ENCODE measurements at regions not wholly inside any gene's neighbourhood (a gene's known extent, or its start where the extent isn't known, plus 50 kb on each side); places are given as distances from the start of the nearest gene placed in this dataset.
"Not testable (repeated sequence)": the region's sequence is repeated elsewhere in the genome, so short reads cannot be mapped to it uniquely, and the experiment has no call there.

- FAIRE-seq, result not testable (repeated sequence)
Observed at GRCh38 chr12:9407425-9407748, 199.2 kb upstream of the PZP start.

- no peak for FAIRE-seq
Observed at GRCh38 chr12:9406564-9407424, 198.6 kb upstream of the PZP start.

DNA sequence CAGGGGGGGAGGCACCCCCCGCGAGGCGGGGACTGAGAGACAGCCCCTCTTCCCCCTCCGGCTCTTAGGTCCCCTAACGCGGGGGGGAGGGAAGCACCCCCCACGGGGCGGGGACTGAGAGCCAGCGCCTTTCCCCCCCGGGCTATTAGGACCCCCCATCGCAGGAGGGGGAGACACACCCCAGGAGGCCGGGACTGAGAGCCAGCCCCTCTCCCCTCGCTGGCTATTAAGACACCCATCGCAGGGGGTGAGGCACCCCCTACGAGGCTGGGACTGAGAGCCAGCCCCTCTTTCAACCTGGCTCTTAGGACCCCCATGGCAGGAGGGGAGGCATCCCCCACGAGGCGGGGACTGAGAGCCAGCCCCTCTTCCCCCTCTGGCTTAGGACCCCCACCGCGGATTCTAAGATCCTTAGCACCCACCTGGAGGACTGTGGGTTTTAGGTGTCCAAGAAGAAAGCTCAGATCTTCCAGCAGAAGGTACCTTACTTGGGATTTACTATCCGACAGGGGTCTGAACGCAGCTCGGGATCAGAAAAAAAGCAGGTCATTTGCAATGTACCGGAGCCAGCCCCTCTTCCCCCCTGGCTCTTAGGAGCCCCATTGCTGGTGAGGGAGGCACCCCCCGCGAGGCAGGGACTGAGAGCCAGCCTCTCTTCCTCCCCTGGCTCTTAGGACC lies 197.8 kb upstream of the PZP start:
- no peak for FAIRE-seq

GRCh38 chr12:9404469-9405260 lies 196.5 kb upstream of the PZP start:
- no peak for FAIRE-seq

DNA sequence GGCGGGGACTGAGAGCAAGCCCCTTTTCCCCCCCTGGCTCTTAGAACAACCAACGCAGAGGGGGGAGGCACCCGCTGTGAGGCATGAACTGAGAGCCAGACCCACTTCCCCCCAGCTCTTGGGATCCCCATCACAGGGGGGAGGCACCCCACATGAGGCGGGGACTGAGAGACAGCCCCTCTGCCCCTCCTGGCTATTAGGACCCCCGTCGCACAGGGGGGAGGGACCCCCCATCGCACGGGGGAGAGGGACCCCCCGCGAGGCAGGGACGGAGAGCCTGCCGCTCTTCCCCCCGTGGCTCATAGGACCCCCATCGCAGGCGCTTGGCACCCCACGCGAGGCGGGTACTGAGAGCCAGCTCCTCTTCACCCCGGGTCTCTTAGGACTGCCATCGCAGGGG lies 195.8 kb upstream of the PZP start:
- no peak for FAIRE-seq

- not testable (repeated sequence) for FAIRE-seq
Observed at GRCh38 chr12:9402432-9403040, 194.3 kb upstream of the PZP start.

GRCh38 chr12:9396367-9396766 lies 188.2 kb upstream of the PZP start:
- FAIRE-seq, result not testable (repeated sequence)

- not testable (repeated sequence) for FAIRE-seq
Observed at GRCh38 chr12:9395220-9395619, 187.0 kb upstream of the PZP start.

- FAIRE-seq, result no peak
Observed at GRCh38 chr12:9392842-9393241, 184.6 kb upstream of the PZP start.

DNA sequence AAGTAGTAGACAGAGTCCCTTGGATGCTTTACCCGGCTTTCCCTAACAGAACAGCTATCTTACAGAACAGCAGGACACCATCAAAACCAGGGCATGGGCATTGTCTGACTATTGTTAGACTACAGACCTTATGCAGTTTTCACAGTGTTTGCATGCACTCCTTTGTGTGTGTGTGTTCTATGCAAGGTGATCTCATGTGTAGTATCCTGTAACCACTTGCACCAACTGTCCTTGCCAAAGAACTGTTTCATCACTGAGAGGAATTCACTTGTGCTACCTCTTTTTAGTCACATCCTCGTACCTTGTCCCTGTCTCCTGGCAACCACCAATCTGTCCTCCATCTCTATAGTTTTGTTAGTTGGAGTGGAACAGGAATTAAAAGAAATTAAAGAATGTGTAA lies 183.6 kb upstream of the PZP start:
- FAIRE-seq, result no peak

DNA sequence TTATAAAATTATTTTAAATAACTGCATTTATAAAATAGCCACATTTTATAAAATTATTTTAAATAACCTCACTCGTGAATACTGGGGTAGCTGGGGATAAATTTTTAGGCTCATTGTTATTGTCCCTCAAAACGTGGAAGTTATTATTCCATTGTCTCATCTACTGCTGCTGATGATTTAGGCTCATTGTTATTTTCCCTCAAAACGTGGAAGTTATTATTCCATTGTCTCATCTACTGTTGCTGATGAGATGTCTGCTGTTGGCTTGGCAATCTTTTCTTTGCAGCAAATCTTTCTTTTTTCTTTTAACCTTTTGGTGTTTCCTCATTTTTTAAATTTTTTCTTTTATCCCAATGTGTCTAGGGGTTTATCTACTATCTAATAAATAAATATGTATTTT lies 182.6 kb upstream of the PZP start:
- no peak for FAIRE-seq

GRCh38 chr12:9389796-9390195 lies 181.6 kb upstream of the PZP start:
- FAIRE-seq, result no peak

DNA sequence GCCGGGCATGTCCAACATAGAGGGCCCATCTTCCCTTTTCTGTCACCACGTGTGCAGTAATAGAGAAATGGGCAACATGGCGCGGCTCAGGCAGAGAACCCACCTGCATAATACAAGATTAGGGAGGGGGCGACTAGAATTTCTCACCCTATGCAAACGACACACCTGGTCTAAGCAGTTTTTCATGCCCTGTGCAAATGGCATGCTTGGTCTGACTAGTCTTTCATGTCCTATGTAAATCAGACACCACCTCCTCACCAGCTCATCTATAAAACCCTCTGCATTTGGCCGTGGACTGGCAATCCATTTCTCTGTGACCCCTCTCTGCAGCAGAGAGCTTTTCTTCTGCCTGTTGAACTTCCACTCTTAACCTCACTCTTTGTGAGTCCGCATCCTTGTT lies 180.2 kb upstream of the PZP start:
- no peak for FAIRE-seq

DNA sequence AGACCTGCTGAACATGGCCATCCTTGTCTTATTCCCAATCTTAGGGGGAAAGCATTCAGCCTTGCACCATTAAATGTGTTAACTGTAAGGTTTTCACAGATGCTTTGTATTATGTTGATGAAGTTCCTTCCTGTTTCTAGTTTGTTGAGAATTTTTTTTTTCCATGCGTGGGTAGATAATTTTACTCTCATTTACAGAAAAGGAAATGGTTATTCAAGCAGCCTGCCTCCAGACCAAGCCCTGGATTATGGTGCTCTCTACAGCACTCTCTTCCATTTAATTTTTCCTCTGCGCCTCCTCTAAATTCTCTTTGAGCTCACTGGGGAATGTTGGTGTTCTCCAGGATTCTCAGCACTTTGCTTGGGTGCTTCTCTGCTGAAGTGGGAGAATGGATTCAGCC lies 179.3 kb upstream of the PZP start:
- FAIRE-seq, result no peak

GRCh38 chr12:9383585-9383984 lies 175.4 kb upstream of the PZP start:
- FAIRE-seq, result no peak

GRCh38 chr12:9381619-9382018 lies 173.4 kb upstream of the PZP start:
- no peak for FAIRE-seq

DNA sequence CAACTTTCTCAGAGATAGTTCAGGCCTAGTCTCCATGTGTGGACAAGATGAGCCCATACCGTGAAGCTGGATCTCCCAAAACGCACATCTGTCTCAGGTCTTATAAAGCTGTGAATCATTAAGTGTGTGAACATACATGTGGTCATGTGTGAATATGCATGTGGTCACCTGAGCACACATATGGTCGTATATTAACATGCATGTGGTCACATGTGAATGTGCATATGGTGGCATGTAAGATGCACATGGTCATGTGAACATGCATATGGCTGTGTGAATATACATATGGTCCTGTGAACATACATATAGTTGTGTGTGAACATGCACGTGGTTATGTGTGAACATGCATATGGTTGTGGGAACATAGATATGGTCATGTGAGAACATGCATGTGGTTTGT lies 172.5 kb upstream of the PZP start:
- FAIRE-seq, result no peak

- no peak for FAIRE-seq
Observed at GRCh38 chr12:9379023-9379742, 171.0 kb upstream of the PZP start.

GRCh38 chr12:9378430-9378835 lies 170.2 kb upstream of the PZP start:
- FAIRE-seq, result no peak

- no peak for FAIRE-seq
Observed at GRCh38 chr12:9372202-9372601, 164.0 kb upstream of the PZP start.

GRCh38 chr12:9367828-9368227 lies 159.6 kb upstream of the PZP start:
- FAIRE-seq, result no peak

- FAIRE-seq, result no peak
Observed at GRCh38 chr12:9367201-9367600, 159.0 kb upstream of the PZP start.

GRCh38 chr12:9365296-9365695 lies 157.1 kb upstream of the PZP start:
- FAIRE-seq, result no peak
